Epithelial cell of esophagus (primary cell): ENCODE measurements at regions not wholly inside any gene's neighbourhood (a gene's known extent, or its start where the extent isn't known, plus 50 kb on each side); places are given as distances from the start of the nearest gene placed in this dataset.
"Not testable (repeated sequence)": the region's sequence is repeated elsewhere in the genome, so short reads cannot be mapped to it uniquely, and the experiment has no call there.

ENCODE experiments used
- DNase-seq: peaks from one replicate; pipeline ENCODE4 v3.0.0; 2010; ENCODE audit warnings: low read depth
- H3K4me3 ChIP-seq: 2 replicates; pipeline ENCODE4 v1.5.1; 2011; ENCODE audit warnings: mild to moderate bottlenecking, low read length, control low read depth
- CTCF ChIP-seq: IDR thresholded peaks from 2 replicates; pipeline ENCODE4 v1.5.1; 2011; ENCODE audit warnings: low read depth, mild to moderate bottlenecking, low read length, control low read depth, inconsistent platforms; ENCODE audit not compliant: insufficient read depth; ENCODE audit errors: missing control alignments

- TF ChIP-seq CTCF = no peak
- no peak overlapping the region for H3K4me3 ChIP-seq
- DNase-seq = no peak
These were observed 295.5 kb upstream of the ATXN7L3B start for GRCh38 chr12:74242088-74242487.

- H3K4me3 ChIP-seq = no peak overlapping the region
These were observed 292.2 kb upstream of the ATXN7L3B start for GRCh38 chr12:74245458-74245857.

GRCh38 chr12:74250891-74251290, 286.7 kb upstream of the ATXN7L3B start:
- H3K4me3 ChIP-seq = no peak overlapping the region
- no peak for DNase-seq
- no peak for TF ChIP-seq CTCF

More at GRCh38 chr12:74245458-74245857, 292.2 kb upstream of the ATXN7L3B start:
- no peak for DNase-seq
- TF ChIP-seq CTCF = no peak

GRCh38 chr12:74253826-74254225, 283.8 kb upstream of the ATXN7L3B start:
- DNase-seq, H3K4me3 ChIP-seq: not testable (repeated sequence)

- DNase-seq = no peak
- TF ChIP-seq CTCF = no peak
These were observed 282.9 kb upstream of the ATXN7L3B start for GRCh38 chr12:74254784-74255183.

GRCh38 chr12:74259199-74259598, 278.4 kb upstream of the ATXN7L3B start:
- DNase-seq = no peak
- no peak overlapping the region for H3K4me3 ChIP-seq
- TF ChIP-seq CTCF = no peak

More at GRCh38 chr12:74254784-74255183, 282.9 kb upstream of the ATXN7L3B start:
- no peak overlapping the region for H3K4me3 ChIP-seq

GRCh38 chr12:74264692-74265091, 272.9 kb upstream of the ATXN7L3B start:
- DNase-seq = no peak
- no peak overlapping the region for H3K4me3 ChIP-seq
- no peak for TF ChIP-seq CTCF

- H3K4me3 ChIP-seq, DNase-seq: not testable (repeated sequence)
These were observed 268.3 kb upstream of the ATXN7L3B start for GRCh38 chr12:74269355-74269754.
